AML-193 (cell line): ENCODE measurements at regions not wholly inside any gene's neighbourhood (a gene's known extent, or its start where the extent isn't known, plus 50 kb on each side); places are given as distances from the start of the nearest gene placed in this dataset.
"Not testable (repeated sequence)": the region's sequence is repeated elsewhere in the genome, so short reads cannot be mapped to it uniquely, and the experiment has no call there.

Experiments used
- DNase-seq, 2 experiments: peaks; one replicate each; lab custom pipeline; 2025; lab: John Stamatoyannopoulos, UW

- not testable (repeated sequence) for DNase-seq
Observed at GRCh38 chr12:127810459-127810858, 456.5 kb upstream of the TMEM132C start.

GRCh38 chr12:127811988-127812387, 455.0 kb upstream of the TMEM132C start:
- no peak for DNase-seq

- DNase-seq = no peak
Observed at GRCh38 chr12:127813147-127813546, 453.8 kb upstream of the TMEM132C start.

GRCh38 chr12:127819056-127819455, 447.9 kb upstream of the TMEM132C start:
- DNase-seq = no peak

- no peak for DNase-seq
Observed at GRCh38 chr12:127820271-127820670, 446.7 kb upstream of the TMEM132C start.

GRCh38 chr12:127820846-127821245, 446.1 kb upstream of the TMEM132C start:
- DNase-seq = no peak

- DNase-seq = no peak
Observed at GRCh38 chr12:127822809-127823411, 444.1 kb upstream of the TMEM132C start.

GRCh38 chr12:127823801-127824200, 443.2 kb upstream of the TMEM132C start:
- no peak for DNase-seq

- DNase-seq = no peak
Observed at GRCh38 chr12:127829281-127830064, 437.5 kb upstream of the TMEM132C start.

- DNase-seq = no peak
Observed at GRCh38 chr12:127830065-127830460, 436.9 kb upstream of the TMEM132C start.

- DNase-seq = no peak
Observed at GRCh38 chr12:127830730-127831129, 436.2 kb upstream of the TMEM132C start.

GRCh38 chr12:127832172-127832571, 434.8 kb upstream of the TMEM132C start:
- DNase-seq = no peak

GRCh38 chr12:127836802-127837201, 430.2 kb upstream of the TMEM132C start:
- not testable (repeated sequence) for DNase-seq

GRCh38 chr12:127857661-127858060, 409.3 kb upstream of the TMEM132C start:
- no peak for DNase-seq

GRCh38 chr12:127860536-127860935, 406.4 kb upstream of the TMEM132C start:
- DNase-seq = no peak

GRCh38 chr12:127861406-127861805, 405.6 kb upstream of the TMEM132C start:
- DNase-seq = no peak

- no peak for DNase-seq
Observed at GRCh38 chr12:127873306-127873705, 393.7 kb upstream of the TMEM132C start.

- no peak for DNase-seq
Observed at GRCh38 chr12:127881371-127882140, 385.4 kb upstream of the TMEM132C start.

GRCh38 chr12:127883013-127883412, 384.0 kb upstream of the TMEM132C start:
- DNase-seq = no peak

- no peak for DNase-seq
Observed at GRCh38 chr12:127885954-127886750, 380.8 kb upstream of the TMEM132C start.

GRCh38 chr12:127886827-127887226, 380.1 kb upstream of the TMEM132C start:
- no peak for DNase-seq
